PC-9 (cell line): ENCODE measurements at regions not wholly inside any gene's neighbourhood (a gene's known extent, or its start where the extent isn't known, plus 50 kb on each side); places are given as distances from the start of the nearest gene placed in this dataset.

Experiments used
- BruUV-seq: library from RNA; stranded (reverse); fragments of 400-500 nt; replicated peaks from 2 replicates; lab custom pipeline; 2021; lab: Mats Ljungman, UMichigan
- CTCF ChIA-PET: fragments of 300-600 bp; sonication (Branson Sonifier 250); formaldehyde crosslinking; loops from one replicate; lab custom pipeline; 2022; ENCODE audit warnings: antibody characterized with exemption; lab: Charles Lee
- POLR2A ChIA-PET: fragments of 300-600 bp; sonication (Branson Sonifier 250); formaldehyde crosslinking; loops from one replicate; lab custom pipeline; 2022; ENCODE audit warnings: antibody characterized with exemption; ENCODE audit not compliant: unreplicated experiment; lab: Charles Lee
- DNase-seq, 2 experiments: peaks; one replicate each; pipeline versions ENCODE4 v3.0.0 to v3.0.0-alpha.2; 2015 to 2022; ENCODE audit warnings: mixed read lengths in 1 of 2
- H2AFZ ChIP-seq: fragments of 200-600 bp; sonication (generic); 2 replicates; pipeline ENCODE4 v1.8.1; 2017; ENCODE audit warnings: antibody characterized with exemption
- H3F3A ChIP-seq: fragments of 200-600 bp; sonication (generic); 2 replicates; pipeline ENCODE4 v1.8.1; 2017; ENCODE audit warnings: antibody characterized with exemption, mild to moderate bottlenecking, low read depth; ENCODE audit not compliant: insufficient read depth
- H3K27ac ChIP-seq: fragments of 200-600 bp; sonication (generic); 2 replicates; pipeline ENCODE4 v1.6.1; 2016; ENCODE audit warnings: mixed run types
- H3K27me3 ChIP-seq: fragments of 200-600 bp; sonication (generic); 2 replicates; pipeline ENCODE4 v1.6.1; 2016; ENCODE audit warnings: low read depth, mixed run types; ENCODE audit not compliant: insufficient read depth
- H3K36me3 ChIP-seq: fragments of 200-600 bp; sonication (generic); 2 replicates; pipeline ENCODE4 v1.6.1; 2016; ENCODE audit warnings: low read depth, mixed run types
- H3K4me1 ChIP-seq: fragments of 200-600 bp; sonication (generic); replicated peaks from 2 replicates; pipeline ENCODE4 v1.6.1; 2016; ENCODE audit warnings: mixed run types; ENCODE audit not compliant: insufficient read depth
- H3K4me2 ChIP-seq: fragments of 200-600 bp; sonication (generic); 2 replicates; pipeline ENCODE4 v1.6.1; 2017; ENCODE audit warnings: mixed run types
- H3K4me3 ChIP-seq: fragments of 200-600 bp; sonication (generic); 2 replicates; pipeline ENCODE4 v1.6.1; 2016; ENCODE audit warnings: mixed run types
- H3K79me2 ChIP-seq: fragments of 200-600 bp; sonication (generic); 2 replicates; pipeline ENCODE4 v1.6.1; 2017; ENCODE audit warnings: low read depth, mixed run types
- H3K9me2 ChIP-seq: fragments of 200-600 bp; sonication (generic); 2 replicates; pipeline ENCODE4 v1.8.1; 2017; ENCODE audit warnings: mild to moderate bottlenecking; ENCODE audit not compliant: insufficient read depth
- H3K9me3 ChIP-seq: fragments of 200-600 bp; sonication (generic); 2 replicates; pipeline ENCODE4 v1.8.1; 2016; ENCODE audit warnings: low read depth; ENCODE audit not compliant: insufficient read depth
- H4K20me1 ChIP-seq: fragments of 200-600 bp; sonication (generic); 2 replicates; pipeline ENCODE4 v1.8.1; 2017; ENCODE audit not compliant: insufficient read depth
- CTCF ChIP-seq: fragments of 200-600 bp; sonication (generic); conservative IDR thresholded peaks from 2 replicates; pipeline ENCODE4 v1.6.1; 2017; ENCODE audit warnings: mixed run types, antibody characterized with exemption, mild to moderate bottlenecking, moderate library complexity
- EZH2 ChIP-seq: fragments of 200-600 bp; sonication (generic); IDR thresholded peaks from 2 replicates; pipeline ENCODE4 v1.8.0; 2017; ENCODE audit warnings: antibody characterized with exemption, low read depth
- intact Hi-C: fragments of 100-400 bp; cut with micrococcal nuclease; formaldehyde crosslinking; loops from one replicate; pipeline ENCODE4 v1.10.0; 2022; ENCODE audit not compliant: unreplicated experiment

- POLR2A ChIA-PET: no interaction called here
- Histone ChIP-seq H3K36me3 (no peaks in the 10 kb centered on the region), H3K79me2 (no peaks in the 10 kb centered on the region), H3K27me3 (no peaks in the 10 kb centered on the region), H3K4me1 (no peaks in the 10 kb centered on the region), H3K27ac (no peak overlapping the region), H2AFZ (no peak overlapping the region), H3K9me2 (no peaks in the 10 kb centered on the region), H3F3A (no peaks in the 10 kb centered on the region), H3K9me3 (no peaks in the 10 kb centered on the region), H4K20me1 (no peaks in the 10 kb centered on the region), H3K4me2 (no peak overlapping the region), H3K4me3 (no peak overlapping the region)
- CTCF ChIA-PET: no interaction called here
- intact Hi-C loops: no loop called here
- TF ChIP-seq CTCF (no peak), EZH2 (no peak)
- no peak for DNase-seq
- no TSS peak for BruUV-seq
These were observed 353.4 kb downstream of the FGFR2 start for GRCh38 chr10:121244818-121245217.

- no peak overlapping the region for H3K27ac ChIP-seq
These were observed 352.5 kb downstream of the FGFR2 start for GRCh38 chr10:121245754-121246153.

GRCh38 chr10:121248266-121248665, 350.0 kb downstream of the FGFR2 start:
- Histone ChIP-seq H3K4me1 (no peaks in the 10 kb centered on the region), H3K36me3 (no peaks in the 10 kb centered on the region), H3K27me3 (no peaks in the 10 kb centered on the region), H3F3A (no peaks in the 10 kb centered on the region), H2AFZ (no peak overlapping the region), H3K79me2 (no peaks in the 10 kb centered on the region), H3K27ac (no peak overlapping the region), H4K20me1 (no peaks in the 10 kb centered on the region), H3K9me3 (no peaks in the 10 kb centered on the region), H3K4me2 (no peak overlapping the region), H3K9me2 (no peaks in the 10 kb centered on the region), H3K4me3 (no peak overlapping the region)
- intact Hi-C loops: no loop called here
- DNase-seq: no peak
- TF ChIP-seq CTCF: no peak
- ChIA-PET POLR2A (no interaction called here), CTCF (no interaction called here)
- BruUV-seq: no TSS peak

More at GRCh38 chr10:121245754-121246153, 352.5 kb downstream of the FGFR2 start:
- intact Hi-C loops: no loop called here
- Histone ChIP-seq H3K27me3 (no peaks in the 10 kb centered on the region), H3K4me1 (no peaks in the 10 kb centered on the region), H3K9me3 (no peaks in the 10 kb centered on the region), H3K79me2 (no peaks in the 10 kb centered on the region), H3K36me3 (no peaks in the 10 kb centered on the region), H3F3A (no peaks in the 10 kb centered on the region), H3K9me2 (no peaks in the 10 kb centered on the region), H3K4me2 (no peak overlapping the region), H3K4me3 (no peak overlapping the region), H2AFZ (no peak overlapping the region), H4K20me1 (no peaks in the 10 kb centered on the region)
- ChIA-PET POLR2A (no interaction called here), CTCF (no interaction called here)
- TF ChIP-seq EZH2 (no peak), CTCF (no peak)
- no TSS peak for BruUV-seq
- DNase-seq: no peak
